Urinary bladder (tissue), 3 donors: ENCODE measurements at regions not wholly inside any gene's neighbourhood (a gene's known extent, or its start where the extent isn't known, plus 50 kb on each side); places are given as distances from the start of the nearest gene placed in this dataset.

Source experiments
- DNase-seq: peaks from one replicate; pipeline ENCODE4 v3.0.0-alpha.2; 2015; ENCODE audit errors: extremely low spot score
- H3K27ac ChIP-seq: one replicate; pipeline ENCODE4 v1.5.1; 2013; ENCODE audit warnings: low read depth, mild to moderate bottlenecking, moderate library complexity
- H3K36me3 ChIP-seq: one replicate; pipeline ENCODE4 v1.6.1; 2013; ENCODE audit warnings: mild to moderate bottlenecking, moderate library complexity; ENCODE audit not compliant: insufficient read depth
- H3K4me1 ChIP-seq: one replicate; pipeline ENCODE4 v1.6.1; 2013; ENCODE audit warnings: mild to moderate bottlenecking, moderate library complexity; ENCODE audit not compliant: insufficient read depth
- H3K4me3 ChIP-seq: one replicate; pipeline ENCODE4 v1.5.1; 2013; ENCODE audit warnings: low read depth, low read length
- WGBS: extraction: QIAGEN DNeasy Blood & Tissue Kit; methylation state at CpG from one replicate; pipeline ENCODE4 v1.1.7; 2013; 5-methylcytosine and 5-hydroxymethylcytosine counted together
- donor health status: healthy with polysubstance abuse.
- donor health status: healthy.

- Histone ChIP-seq H3K4me3 (no peak overlapping the region), H3K36me3 (no peaks in the 10 kb centered on the region), H3K4me1 (no peaks in the 10 kb centered on the region), H3K27ac (no peak overlapping the region)
- DNase-seq = no peak
- WGBS = 86% methylated on average over 10 of the region's 10 CpGs
Measured at GRCh38 chr14:104512061-104512460, 67.5 kb upstream of the C14orf180 start.

- H3K4me3 ChIP-seq = no peak overlapping the region
- no peak overlapping the region for H3K27ac ChIP-seq
- H3K36me3 ChIP-seq = no peaks in the 10 kb centered on the region
- WGBS = 70% methylated on average over 35 of the region's 35 CpGs
- no peak for DNase-seq
- H3K4me1 ChIP-seq = no peaks in the 10 kb centered on the region
Measured at GRCh38 chr14:104512771-104513640, 66.6 kb upstream of the C14orf180 start.

DNA sequence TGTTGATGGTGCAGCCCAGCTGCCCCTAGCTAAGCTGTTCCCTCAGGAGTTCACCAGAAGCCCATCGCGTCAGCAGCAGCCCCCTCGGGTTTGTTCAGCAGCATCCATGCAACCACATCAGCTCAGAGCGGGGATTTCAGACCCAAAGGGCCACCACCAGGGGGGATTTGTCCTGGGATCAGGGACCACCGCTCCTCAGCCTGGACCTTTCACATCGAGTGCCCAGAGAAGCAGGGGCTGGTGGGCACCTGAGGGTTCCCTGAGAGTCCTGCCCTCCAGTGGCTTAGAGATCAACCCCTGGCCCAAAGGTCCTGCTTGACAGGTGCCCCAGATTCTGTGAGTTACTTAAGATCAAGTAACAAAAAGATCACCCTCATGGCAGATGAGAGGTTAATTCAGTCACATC, 65.9 kb upstream of the C14orf180 start:
- Histone ChIP-seq H3K4me3 (no peak overlapping the region), H3K36me3 (no peaks in the 10 kb centered on the region), H3K27ac (no peak overlapping the region), H3K4me1 (no peaks in the 10 kb centered on the region)
- DNase-seq = no peak
- WGBS = 86% methylated on average over 6 of the region's 6 CpGs

DNA sequence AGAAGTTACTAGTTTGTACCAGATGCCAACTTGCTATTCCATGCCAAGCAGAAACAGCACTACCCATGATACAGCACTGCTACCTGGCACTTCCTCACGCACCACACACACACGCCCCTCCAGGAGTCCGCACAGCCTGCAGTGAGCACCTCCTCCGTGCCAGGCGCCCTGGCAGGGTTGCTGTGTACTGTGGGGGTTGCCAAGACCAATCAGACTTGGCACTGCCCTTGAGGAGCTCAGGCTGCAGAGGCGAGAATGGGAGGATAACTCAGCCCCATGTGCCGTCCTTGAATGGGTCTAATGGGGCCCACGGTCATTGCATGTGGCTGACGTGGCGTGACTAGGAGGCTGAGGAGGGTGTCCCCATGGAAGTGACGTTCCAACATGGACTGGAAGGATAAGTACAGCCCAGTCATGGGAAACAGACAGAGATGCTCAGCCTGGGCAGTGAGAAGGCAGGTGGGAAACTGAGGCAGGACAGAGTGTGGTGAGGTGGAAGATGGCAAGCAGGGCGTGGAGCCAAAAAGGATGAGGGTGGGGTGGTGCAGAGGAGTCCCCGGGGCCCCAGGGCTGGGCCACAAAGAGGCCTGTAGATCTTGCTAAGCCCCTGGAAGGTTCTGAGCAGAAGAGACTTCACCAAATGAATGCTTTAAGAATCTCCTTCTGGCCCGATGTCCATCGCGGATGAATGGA, 65.3 kb upstream of the C14orf180 start:
- WGBS = 86% methylated on average over 16 of the region's 16 CpGs
- Histone ChIP-seq H3K36me3 (no peaks in the 10 kb centered on the region), H3K4me3 (no peak overlapping the region), H3K27ac (no peak overlapping the region), H3K4me1 (no peaks in the 10 kb centered on the region)
- no peak for DNase-seq

DNA sequence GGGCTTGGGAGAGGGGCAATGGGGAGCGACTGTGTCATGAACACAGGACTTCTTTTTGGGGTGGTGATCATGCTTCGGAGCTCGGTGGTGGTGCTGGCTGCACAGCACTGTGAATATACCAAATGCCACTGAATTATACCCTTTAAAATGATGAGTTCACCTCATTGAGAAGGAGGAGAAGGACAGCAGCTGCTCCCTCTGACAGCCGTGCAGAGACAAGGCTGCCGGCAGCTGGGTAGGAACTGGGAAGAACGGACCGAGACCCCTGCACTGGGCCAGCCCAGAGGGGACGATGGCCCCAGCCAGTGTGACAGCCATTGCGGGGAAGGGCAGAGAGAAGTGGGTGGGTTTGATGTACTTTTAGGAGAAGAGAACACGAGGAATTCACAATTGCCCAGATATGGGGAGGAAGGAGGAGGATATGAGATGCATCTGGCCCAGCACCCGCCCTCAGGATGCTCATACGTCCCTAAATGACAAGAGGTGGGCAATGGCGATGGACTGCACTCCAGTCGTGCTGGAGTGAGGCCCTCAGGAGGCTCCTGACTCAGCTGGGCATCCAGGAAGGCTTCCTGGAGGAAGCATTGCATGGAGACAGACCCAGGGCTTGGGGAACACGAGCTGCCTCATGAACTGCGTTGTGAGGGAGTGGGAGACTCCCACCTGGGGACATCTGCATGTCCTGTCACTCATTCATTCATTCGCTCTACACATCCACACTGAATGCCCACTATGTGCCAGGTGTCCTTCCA, 64.3 kb upstream of the C14orf180 start:
- no peaks in the 10 kb centered on the region for H3K4me1 ChIP-seq
- no peak overlapping the region for H3K4me3 ChIP-seq
- WGBS = 84% methylated on average over 17 of the region's 17 CpGs
- no peaks in the 10 kb centered on the region for H3K36me3 ChIP-seq
- DNase-seq = no peak
- no peak overlapping the region for H3K27ac ChIP-seq

- Histone ChIP-seq H3K27ac (no peak overlapping the region), H3K36me3 (no peaks in the 10 kb centered on the region), H3K4me3 (no peak overlapping the region), H3K4me1 (no peaks in the 10 kb centered on the region)
- no peak for DNase-seq
- 84% methylated on average over 23 of the region's 23 CpGs for WGBS
Measured at GRCh38 chr14:104515811-104516780, 63.5 kb upstream of the C14orf180 start.

GRCh38 chr14:104516906-104517305, 62.7 kb upstream of the C14orf180 start:
- Histone ChIP-seq H3K27ac (no peak overlapping the region), H3K36me3 (no peaks in the 10 kb centered on the region), H3K4me1 (no peaks in the 10 kb centered on the region), H3K4me3 (no peak overlapping the region)
- no peak for DNase-seq
- 61% methylated on average over 8 of the region's 8 CpGs for WGBS

DNA sequence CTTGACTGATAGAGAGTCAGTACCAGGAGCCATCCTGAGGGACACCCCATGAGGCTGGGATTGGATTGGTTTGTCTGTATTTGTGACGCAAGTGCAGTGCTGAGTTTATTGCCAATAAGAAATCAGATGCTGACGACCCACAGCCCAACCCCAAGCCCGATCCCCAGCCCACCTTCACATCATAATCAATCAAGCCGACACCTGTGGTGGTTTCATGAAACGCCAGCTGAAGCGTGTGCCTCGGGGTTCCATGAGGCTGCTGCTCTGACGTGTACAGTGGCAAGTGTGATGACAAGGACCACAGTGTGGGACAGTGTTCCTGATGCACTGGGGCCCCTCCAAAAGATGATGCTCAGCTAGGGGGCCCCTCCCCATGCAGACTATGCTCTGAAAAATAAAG, 62.1 kb upstream of the C14orf180 start:
- H3K4me1 ChIP-seq = no peaks in the 10 kb centered on the region
- 89% methylated on average over 8 of the region's 8 CpGs for WGBS
- H3K36me3 ChIP-seq = no peaks in the 10 kb centered on the region
- DNase-seq = no peak
- no peak overlapping the region for H3K27ac ChIP-seq
- H3K4me3 ChIP-seq = no peak overlapping the region

DNA sequence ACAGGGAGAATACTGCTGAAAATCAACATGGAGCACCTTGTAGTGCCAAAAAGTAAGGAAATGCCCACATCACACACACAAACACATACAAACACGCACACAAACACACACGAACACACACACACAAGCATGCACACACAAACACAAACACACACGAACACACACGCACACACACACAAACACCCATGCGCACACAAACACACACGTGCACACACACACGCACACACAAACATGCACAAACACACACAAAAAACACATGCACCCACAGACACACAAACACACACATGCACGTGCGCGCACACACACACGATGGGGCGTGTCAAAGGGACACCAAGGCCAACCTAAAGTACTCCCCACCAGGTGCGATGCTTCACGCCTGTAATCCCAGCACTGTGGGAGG, 61.7 kb upstream of the C14orf180 start:
- DNase-seq = no peak
- 88% methylated on average over 14 of the region's 14 CpGs for WGBS
- Histone ChIP-seq H3K27ac (no peak overlapping the region), H3K36me3 (no peaks in the 10 kb centered on the region), H3K4me1 (no peaks in the 10 kb centered on the region), H3K4me3 (no peak overlapping the region)

DNA sequence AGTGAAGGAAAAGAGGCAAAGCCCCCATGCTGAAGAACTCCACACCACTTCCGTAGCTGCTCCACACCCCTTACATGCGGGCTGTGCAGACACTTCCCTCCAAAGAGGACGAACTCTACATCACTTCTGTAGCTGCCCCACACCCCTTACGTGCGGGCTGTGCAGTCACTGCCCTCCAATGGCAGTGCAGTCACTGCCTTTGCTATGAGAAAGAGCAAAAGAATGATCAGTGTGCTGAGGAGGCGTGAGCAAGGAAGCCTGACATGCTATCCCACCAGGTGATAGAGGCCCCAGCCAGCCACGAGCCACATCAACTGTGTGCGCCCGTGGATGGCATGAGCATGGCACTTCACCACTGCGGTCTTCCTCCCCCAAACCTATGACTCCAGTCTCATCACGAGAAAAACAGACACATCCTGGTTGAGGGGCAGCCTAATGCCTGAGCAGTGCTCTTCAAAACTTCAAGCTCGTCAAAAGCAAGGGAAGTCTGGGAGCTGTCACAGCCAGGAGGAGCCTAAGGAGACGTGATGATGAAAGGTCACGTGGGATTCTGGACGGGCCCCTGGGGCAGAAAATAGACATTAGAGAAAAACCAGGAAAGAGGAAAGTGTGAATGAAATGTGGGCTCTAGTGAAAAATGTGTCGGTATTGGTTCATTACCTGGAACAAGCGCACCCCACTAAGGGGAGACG, 60.8 kb upstream of the C14orf180 start:
- H3K4me3 ChIP-seq = no peak overlapping the region
- no peaks in the 10 kb centered on the region for H3K4me1 ChIP-seq
- no peak for DNase-seq
- WGBS = 66% methylated on average over 18 of the region's 18 CpGs
- H3K27ac ChIP-seq = no peak overlapping the region
- H3K36me3 ChIP-seq = no peaks in the 10 kb centered on the region

- no peak overlapping the region for H3K4me3 ChIP-seq
- H3K4me1 ChIP-seq = no peaks in the 10 kb centered on the region
- no peaks in the 10 kb centered on the region for H3K36me3 ChIP-seq
- H3K27ac ChIP-seq = no peak overlapping the region
- WGBS = 76% methylated on average over 8 of the region's 8 CpGs
- no peak for DNase-seq
Measured at GRCh38 chr14:104519721-104520120, 59.8 kb upstream of the C14orf180 start.

DNA sequence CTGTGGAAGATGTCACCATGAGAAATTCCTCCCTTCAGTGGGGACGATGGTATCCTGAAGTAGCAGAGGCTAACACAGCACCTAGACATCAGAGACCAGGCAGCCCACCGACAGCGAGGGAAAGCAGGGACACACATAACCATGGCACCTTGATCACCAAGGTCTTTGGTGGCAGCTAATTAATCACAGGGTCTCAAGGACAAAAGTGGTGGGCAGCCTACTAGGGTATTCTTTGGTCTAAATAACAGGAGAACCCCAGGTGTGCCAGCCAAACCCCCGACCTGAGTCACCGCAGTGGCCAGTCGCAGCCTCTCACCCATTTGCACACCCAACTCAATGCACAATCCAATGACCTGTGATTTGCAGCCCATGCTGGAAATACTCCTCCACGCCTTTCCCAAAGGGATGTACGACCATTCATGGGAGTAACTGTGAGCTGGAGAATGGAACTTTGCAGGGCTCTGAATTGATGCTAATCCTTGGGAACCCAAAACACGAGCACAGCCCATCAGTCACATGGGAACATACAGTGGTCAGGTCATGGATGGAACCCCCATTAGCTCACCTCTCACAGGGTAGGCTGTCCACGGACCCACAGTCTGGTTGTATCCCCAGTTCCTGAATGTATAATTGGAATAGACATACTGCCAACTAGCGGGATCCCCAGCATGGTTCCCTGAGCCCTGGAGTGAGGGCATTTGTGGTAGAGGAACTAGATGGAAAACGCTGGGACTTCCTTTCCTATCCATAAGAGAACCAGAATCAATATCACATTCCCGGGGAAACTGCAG, 58.7 kb upstream of the C14orf180 start:
- Histone ChIP-seq H3K4me1 (no peaks in the 10 kb centered on the region), H3K27ac (no peak overlapping the region), H3K36me3 (no peaks in the 10 kb centered on the region), H3K4me3 (no peak overlapping the region)
- DNase-seq = no peak
- 86% methylated on average over 13 of the region's 13 CpGs for WGBS
